DMS114 treated with DMSO at 0.1 percent for 48 hours (cell line): ENCODE measurements at regions not wholly inside any gene's neighbourhood (a gene's known extent, or its start where the extent isn't known, plus 50 kb on each side); places are given as distances from the start of the nearest gene placed in this dataset.

Source experiments
- DNase-seq: peaks from one replicate; lab custom pipeline; 2025; ENCODE audit not compliant: unreplicated experiment; lab: John Stamatoyannopoulos, UW

DNA sequence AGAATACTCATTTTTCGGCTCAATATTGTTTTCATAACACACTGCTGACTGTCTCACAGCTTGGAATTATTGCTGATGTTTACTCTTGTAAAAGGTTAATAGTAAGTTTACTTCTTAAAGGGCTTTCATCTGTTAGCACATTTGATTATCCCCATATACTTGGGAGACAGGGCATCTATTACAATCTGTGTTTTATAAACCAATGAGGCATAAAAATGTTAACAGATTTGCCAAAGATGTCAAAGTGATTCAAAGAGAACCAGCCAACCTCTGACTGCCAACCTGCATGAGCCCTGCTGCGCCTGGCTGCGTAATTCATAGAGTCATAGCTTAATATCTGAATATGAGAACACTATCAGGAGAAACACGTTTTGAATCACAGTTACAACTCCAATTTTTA lies 665.6 kb downstream of the TRIML1 start:
- no peak for DNase-seq

DNA sequence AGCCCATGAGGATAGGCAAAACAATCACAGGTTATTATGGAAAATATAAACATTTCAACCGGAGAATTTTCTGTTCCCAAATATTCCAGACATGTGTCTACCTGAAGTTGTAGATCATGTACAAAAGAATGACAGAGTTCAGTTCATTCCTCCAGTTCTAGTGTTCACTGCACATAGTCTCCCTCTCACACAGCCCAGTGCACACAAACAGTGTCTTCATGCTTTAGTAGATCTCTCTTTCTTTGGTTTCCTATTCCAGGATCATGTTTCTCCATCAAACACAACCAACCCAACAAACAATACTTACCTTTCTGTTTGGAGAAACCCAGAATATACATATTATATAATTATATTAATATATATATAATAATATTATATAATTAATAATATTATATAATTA lies 671.9 kb downstream of the TRIML1 start:
- DNase-seq, result no peak

DNA sequence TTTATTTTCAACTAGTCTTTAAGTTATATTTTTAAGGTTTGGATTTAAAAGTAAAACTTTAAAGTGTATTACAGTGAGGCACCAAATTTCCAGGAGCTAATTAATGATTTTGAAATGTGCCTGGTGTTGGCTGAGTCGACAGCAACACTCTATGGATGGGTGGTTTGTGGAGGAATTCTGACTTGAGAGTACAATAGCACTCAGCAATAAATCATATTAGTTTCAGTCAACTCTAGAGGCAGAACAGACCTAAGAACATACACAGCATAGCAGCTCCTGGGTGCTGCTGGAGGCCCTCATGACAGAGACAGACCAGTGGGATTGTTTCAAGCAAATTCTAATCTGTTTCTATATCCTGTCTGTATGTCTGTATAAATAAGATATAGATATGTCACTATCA lies 673.4 kb downstream of the TRIML1 start:
- DNase-seq, result no peak

DNA sequence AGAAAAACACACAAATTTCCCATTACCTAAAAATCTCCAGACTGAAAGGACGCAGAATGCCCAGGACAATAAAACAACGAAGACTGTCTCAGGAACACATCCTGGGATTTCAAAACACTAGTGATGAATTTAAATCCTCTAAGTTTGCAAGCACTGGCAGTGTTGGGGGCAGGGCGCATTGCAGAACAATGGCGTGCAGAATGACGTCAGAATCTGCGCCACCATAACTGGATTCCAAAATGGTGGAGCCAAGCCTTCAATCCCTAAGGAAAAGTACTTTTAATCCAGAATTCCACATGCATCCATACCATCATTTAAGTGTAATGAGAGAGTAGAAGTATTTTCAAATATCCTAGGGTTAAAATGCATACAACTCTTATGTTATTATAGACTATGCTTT lies 679.1 kb downstream of the TRIML1 start:
- DNase-seq, result no peak

DNA sequence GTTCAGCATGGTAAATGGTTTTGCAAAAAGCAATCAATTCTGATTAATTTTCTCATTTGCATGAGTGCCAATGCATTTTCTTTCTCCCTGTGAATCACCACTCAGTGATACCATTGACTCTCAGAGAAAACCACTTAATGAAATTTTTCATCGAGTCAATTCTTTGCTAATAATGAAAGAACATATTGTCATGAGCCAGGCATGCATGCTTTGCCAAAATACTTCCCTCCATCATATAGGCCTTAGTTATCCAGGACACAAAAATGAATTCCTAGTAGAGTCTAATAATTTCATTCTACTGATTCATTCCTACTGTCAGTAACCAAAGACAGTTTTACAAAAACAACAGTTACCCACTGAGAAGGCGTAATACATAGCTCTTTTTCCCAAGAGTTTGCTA lies 680.0 kb downstream of the TRIML1 start:
- DNase-seq, result no peak

DNA sequence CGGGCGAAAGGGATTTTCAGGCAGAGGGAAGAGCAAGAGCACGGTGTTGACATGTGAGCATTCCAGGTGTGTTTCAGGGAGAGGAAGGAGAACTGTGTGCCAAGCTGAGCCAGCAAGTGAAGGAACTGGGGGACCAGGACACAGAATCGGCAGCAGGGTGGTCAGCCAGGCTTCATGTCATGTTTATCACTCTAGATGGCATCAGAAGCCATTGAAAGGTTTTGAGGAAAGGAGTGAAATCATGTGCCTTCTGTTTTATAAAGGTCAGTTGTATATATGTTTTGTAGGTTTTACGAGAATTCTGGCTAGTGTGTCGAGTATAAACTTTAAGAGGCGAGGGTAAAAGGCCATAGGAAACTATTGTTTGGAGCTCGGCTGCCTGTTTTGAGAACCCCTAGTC lies 682.3 kb downstream of the TRIML1 start:
- DNase-seq, result no peak

DNA sequence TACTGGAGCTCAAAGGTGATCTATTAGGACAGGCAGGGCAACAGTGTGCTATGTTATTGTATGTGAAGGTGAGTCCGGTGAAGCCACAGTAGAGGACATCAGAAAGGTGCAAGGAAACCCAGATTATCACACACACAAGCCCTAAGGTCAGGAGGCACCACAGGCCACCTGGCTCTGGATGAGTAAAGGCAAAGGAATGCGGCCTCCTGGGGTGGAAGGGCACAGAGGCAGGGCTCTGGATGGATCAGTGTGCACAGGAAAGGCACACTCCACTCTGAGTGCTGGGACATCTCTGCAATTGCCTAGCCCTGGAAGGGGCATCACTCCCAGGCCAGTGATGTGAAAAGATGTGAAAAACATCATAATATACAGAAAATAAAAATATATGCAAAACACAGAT lies 683.5 kb downstream of the TRIML1 start:
- DNase-seq, result no peak

DNA sequence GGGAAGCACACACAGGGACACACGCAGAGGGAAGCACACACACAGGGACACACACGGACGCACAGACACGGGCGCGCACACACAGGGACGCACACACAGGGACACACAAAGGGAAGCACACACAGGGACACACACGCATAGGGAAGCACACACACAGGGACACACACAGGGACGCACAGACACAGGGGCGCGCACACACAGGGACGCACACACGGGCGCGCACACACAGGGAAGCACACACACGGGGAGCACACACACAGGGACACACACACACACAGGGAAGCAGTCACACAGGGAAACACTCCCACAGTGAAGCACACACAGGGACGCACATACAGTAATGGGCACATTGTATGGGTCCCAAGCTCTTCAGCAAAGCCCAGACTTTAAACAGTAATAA lies 685.3 kb downstream of the TRIML1 start:
- no peak for DNase-seq

DNA sequence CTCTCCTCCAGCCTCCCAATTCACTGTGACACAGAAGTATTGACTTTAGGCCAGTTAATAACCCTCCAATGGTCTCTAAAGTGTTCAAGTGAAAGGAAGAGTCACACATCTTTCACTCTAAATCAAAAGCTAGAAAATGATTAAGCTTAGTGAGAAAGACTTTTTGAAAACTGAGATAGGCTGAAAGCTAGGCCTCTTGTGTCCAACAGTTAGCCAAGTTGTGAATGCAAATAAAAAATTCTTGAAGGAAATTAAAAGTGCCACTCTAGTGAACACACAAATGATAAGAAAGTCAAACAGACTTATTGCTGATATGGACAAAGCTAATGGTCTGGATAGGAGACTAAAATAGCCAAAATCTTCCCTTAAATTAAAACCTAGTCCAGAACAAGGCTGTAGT lies 687.2 kb downstream of the TRIML1 start:
- DNase-seq, result no peak

DNA sequence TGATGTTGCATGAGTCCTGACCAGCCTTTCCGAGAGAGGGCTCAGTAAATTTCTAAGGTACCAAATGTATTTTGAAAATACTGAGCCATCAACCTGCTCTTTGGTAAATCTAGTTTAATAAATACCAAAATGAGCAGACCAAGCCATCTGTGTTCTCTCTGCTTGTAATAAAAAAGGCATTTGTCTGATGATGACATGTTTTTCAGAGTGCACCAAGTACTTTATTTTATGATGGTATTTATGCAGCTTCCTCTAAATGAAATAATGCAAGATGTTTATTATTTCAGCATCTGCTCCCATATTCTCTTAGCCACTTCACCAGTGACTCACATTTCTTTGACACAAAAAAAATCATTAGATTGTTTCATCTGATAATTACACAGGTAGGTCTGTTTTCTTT lies 700.5 kb downstream of the TRIML1 start:
- no peak for DNase-seq

DNA sequence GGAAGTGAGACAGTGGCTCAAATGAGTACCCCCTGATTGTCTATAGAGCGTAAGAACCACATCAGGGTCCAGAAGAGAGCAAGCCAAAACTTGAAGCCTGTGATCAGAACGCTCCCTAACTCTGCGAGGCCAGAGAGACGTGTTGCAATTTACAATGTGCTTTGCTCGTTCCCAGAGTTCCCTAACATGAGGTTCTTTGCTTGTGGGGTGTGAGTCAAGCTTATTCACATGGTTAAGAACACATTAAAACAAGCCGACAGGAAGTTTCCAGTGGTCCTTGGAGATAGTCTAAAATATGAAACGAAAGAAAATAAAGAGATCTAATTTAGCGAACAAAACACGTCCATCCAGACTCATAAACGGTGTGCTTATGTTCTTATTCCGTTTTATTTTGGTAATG lies 702.3 kb downstream of the TRIML1 start:
- no peak for DNase-seq

DNA sequence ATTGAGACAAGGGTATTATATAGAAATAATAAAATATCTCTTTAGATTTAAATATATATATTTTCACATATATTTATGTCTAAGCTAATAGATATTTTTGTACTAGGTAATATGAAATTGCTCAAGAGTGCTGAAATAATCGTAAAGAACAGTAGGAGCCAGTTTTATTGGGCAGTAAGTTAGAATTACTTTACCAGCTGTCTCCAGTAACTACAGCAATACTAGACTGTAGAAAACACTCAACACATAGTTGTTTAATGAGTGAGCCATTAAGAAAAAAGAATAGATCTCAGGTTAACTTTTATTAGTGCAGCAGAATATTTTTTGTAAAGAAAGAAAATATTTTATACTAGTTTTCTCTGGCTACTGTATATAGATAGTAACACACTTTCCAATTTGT lies 715.2 kb downstream of the TRIML1 start:
- no peak for DNase-seq

DNA sequence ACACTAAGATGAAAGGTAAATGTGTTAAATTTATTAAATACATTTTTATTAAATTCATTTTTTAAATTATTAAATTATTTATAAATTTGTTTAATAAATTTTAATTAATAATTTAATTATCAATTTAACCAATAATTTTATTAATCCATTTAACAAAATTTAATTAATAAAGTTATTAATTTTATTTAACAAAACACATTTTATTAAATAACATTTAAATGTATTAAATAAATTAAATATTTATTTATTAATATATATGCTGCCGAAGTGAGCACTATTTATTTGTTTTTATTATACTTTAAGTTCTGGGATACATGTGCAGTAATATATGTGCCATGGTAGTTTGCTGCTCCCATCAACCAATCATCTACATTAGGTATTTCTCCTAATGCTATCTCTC lies 719.5 kb downstream of the TRIML1 start:
- DNase-seq, result no peak

DNA sequence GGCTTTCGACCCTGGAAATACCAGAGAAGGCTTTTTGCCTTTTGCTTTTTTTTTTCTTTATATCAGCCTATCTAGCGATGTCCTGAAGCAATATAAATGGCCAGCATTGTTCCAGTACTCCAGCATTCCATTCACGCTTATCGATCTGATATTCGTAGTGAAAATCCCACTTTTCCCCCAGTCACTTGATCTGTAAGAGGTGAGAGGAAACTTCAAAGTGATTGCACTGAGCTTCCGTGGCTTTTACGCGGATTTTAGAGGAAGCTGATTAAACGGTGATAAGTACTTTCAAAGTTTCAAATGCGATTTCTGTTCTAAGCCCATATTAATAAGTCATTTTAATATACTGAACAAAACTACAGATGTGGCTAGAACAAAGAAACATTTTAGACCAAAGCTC lies 725.5 kb downstream of the TRIML1 start:
- DNase-seq, result no peak

DNA sequence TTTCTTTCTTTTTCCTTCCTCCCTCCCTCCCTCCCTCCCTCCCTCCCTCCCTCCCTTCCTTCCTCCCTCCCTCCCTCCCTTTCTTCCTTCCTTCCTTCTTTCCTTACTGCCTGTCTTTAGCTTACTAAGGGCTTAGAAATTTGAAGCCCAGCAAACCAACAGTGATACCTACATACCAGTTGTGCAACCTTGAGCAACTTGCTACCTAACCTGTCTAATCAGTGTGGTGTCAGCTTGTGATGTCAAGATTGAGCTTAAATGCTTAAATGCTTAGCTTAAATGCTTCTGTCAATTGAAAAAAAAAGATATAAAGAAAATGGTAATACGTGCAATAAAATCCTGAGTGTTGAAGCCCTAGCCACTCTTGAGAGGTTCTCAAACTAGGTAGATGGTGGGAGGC lies 728.6 kb downstream of the TRIML1 start:
- no peak for DNase-seq

DNA sequence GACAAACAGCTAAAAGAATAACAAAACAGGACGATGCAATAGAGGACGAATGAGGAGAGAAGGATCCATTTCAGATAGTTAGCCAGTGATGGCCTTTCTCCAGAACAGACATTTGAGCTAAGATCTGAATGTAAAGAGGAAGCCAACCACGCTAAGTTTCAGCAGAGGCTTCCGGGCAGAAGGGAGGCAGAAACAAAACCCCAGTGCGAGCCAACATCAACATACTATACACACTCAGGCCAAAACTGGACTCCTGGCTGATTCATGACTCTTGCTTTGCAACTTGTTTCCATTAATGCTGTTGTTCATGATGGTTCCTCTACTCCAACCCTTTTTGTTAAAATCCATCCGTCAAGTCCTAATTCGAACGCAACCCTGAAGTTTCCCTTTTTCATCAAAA lies 730.3 kb downstream of the TRIML1 start:
- DNase-seq, result no peak

DNA sequence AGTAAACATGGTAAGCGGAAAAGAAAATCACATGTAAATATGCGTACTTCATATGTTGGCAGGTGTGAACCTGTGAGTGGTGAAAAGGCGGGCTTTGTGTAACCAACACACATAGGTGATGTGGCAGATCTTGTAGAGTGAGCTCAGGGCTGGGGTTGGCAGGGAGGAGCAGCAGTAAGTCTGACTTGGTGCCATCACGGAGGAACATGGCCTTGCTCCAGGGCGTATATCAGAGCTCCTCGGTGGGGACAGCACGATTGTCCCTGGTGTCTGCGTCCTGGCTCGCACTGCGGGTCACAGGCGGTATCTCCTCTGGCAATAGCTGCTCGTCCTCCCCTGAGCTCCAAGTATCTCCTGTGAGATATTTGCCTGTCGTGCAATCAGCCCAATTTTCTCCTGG lies 733.6 kb downstream of the TRIML1 start:
- DNase-seq, result no peak

DNA sequence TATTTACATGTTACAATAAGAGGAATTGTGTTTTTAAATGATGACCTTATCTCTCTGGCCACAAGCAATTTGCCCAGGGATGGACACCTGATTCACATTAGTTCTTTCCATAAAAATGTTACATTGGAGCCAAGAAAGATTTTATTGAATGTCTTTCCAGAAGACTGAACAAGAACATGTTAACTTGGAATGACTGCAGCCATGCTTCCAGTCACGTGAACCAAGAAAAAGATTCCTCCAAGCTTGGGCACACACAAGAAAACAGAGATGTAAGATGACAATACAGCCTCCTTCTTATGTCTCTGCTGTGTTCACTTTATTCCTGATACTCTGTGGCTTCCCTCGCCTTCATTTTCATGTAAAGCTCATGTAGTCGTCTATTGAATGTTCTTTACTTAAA lies 737.6 kb downstream of the TRIML1 start:
- DNase-seq, result no peak

DNA sequence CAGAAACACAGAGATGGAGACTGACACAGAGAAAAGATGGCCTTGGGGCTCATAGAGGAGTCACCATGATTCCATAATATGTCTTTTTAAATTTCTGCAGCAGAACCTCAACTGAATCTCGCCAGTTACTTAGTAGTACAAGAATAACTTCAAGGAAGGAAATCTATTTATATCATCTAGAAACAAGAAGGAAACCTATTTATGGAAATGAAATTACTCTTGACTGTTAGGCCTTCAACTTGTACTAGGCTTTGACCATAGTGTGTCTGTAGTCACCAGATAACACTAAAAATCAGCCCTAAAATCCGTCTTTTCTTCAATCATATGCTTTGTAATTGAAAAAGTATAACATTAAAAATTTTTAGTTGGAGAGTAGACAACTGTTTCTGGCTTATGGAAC lies 740.4 kb downstream of the TRIML1 start:
- no peak for DNase-seq

DNA sequence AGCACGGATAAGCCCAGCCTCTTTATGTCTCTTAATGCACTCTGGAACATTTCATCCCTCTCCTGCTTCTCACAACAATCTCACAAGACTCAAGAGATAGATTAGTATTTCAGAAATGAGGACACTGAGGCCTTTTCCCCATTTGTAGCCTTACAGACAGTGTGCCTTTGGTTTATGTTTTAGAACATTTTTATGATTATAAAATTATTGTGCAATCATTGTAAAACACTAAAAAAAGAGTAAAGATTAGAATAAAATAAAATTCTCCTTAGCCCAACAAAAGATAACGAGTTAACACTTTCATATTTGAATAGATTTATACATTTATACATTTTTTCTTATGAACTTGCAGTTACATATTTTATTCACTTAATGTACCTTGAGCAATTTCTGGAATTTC lies 748.7 kb downstream of the TRIML1 start:
- no peak for DNase-seq

DNA sequence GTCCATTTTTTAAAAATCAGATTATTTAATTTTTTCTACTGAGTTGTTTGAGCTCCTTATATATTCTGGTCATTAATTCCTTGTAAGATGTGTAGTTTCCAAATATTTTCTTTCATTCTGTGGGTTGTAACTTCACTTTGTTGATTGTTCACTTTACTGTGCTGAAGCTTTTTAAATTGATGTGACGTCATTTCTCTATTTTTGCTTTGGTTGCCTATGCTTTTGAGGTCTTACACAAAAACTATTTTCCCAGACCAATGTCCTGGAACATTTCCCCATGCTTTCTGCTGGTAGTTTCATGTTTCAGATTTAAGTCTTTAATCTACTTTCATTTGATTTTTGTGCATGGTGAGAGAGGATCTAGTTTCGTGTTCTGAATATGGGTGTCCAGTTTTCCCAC lies 753.6 kb downstream of the TRIML1 start:
- no peak for DNase-seq

DNA sequence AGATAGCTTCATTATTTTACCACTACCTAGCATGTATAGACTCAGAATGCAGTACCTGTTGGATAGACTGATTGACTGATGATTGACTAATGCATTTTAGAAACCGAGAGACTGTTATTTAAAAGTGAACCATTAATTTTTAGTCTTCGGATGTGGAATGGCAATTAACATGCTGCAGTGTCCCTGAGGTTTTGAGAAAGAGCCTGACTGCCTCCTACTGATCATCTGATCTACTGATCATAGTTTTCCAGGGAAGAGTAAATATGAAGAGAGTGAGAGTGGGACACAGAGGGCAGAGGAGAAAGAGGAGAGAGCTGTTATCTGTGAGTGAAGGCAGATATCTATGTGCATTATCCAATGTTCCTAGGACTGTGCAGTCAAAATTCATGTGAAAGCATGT lies 764.7 kb downstream of the TRIML1 start:
- no peak for DNase-seq

DNA sequence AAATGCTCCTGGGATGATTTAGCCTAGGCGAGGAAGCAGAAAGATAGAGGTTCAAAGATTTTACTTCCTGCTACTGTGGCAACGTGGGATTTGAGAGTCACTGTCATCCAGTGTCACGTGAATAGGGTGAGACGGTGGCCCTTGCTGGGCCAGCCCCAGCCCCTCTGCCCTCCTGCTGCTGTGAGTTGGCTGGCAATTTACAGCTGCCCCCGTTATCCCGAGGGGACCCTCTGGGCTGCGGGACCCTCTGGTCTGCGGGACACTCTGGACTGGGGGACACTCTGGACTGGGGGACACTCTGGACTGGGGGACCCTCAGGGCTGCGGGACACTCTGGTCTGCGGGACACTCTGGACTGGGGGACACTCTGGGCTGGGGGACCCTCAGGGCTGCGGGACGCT lies 765.4 kb downstream of the TRIML1 start:
- DNase-seq, result no peak

DNA sequence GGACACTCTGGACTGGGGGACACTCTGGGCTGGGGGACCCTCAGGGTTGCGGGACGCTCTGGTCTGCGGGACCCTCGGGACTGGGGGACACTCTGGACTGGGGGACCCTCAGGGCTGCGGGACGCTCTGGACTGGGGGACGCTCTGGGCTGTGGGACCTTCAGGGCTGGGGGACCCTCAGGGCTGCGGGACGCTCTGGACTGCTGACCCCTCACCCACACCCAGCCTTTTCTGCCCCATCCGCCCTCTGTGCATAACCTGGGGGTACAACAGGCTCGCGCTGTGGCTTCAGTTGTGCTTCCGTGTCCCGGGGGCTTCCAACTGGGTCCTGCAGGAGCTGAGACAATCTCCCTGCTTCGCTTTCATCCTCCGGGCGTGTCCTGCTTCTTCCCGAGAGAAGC lies 766.0 kb downstream of the TRIML1 start:
- no peak for DNase-seq
